ENCODE measurements at regions not wholly inside any gene's neighbourhood (a gene's known extent, or its start where the extent isn't known, plus 50 kb on each side); places are given as distances from the start of the nearest gene placed in this dataset.

- no peak for DNase-seq
These were observed 58.2 kb upstream of the LMO1 start for GRCh38 chr11:8321876-8322275.

- no peak for DNase-seq
These were observed 56.4 kb upstream of the LMO1 start for GRCh38 chr11:8320076-8320475.

GRCh38 chr11:8318536-8318935 lies 54.9 kb upstream of the LMO1 start:
- peak in 1 of 2 donors; percentile 22 for DNase-seq

- no peak for DNase-seq
These were observed 53.5 kb upstream of the LMO1 start for GRCh38 chr11:8317159-8317558.

- DNase-seq = no peak
These were observed 52.3 kb upstream of the LMO1 start for GRCh38 chr11:8315954-8316353.

GRCh38 chr11:8315463-8315862 lies 51.8 kb upstream of the LMO1 start:
- DNase-seq = no peak

- no peak for DNase-seq
These were observed 51.2 kb upstream of the LMO1 start for GRCh38 chr11:8314916-8315315.

- DNase-seq = no peak
These were observed 49.9 kb upstream of the LMO1 start for GRCh38 chr11:8313504-8314090.
